GM12892 (cell line): ENCODE measurements at regions not wholly inside any gene's neighbourhood (a gene's known extent, or its start where the extent isn't known, plus 50 kb on each side); places are given as distances from the start of the nearest gene placed in this dataset.

Experiments used
- POLR2A ChIP-seq: IDR thresholded peaks from 2 replicates; pipeline ENCODE4 v1.6.1; 2011; ENCODE audit warnings: low read depth, low read length, control low read depth
- POLR2AphosphoS5 ChIP-seq: IDR thresholded peaks from 2 replicates; pipeline ENCODE4 v1.6.1; 2011; ENCODE audit warnings: low read depth, low read length, control low read depth
- TAF1 ChIP-seq: IDR thresholded peaks from 2 replicates; pipeline ENCODE4 v1.6.1; 2011; ENCODE audit warnings: low read depth, mild to moderate bottlenecking, control low read depth, low read length, borderline replicate concordance

GRCh38 chr18:67583621-67584020, 67.1 kb upstream of the DSEL start:
- no peak for TF ChIP-seq POLR2A
- no peak for TF ChIP-seq POLR2AphosphoS5
- no peak for TF ChIP-seq TAF1
